Sigmoid colon (tissue), 6 donors: ENCODE measurements at regions not wholly inside any gene's neighbourhood (a gene's known extent, or its start where the extent isn't known, plus 50 kb on each side); places are given as distances from the start of the nearest gene placed in this dataset.

ENCODE experiments used
- DNase-seq: peaks from one replicate; pipeline ENCODE4 v3.0.0-alpha.2; 2019
- H3K27ac ChIP-seq, 4 donors: fragments of 200-600 bp; sonication (generic); one replicate each; pipeline ENCODE4 v1.5.1; 2016 to 2019; ENCODE audit warnings: mild to moderate bottlenecking in 1 of 4
- H3K27me3 ChIP-seq, 3 donors: fragments of 200-600 bp; sonication (generic); one replicate each; pipeline ENCODE4 v1.5.1; 2019; ENCODE audit warnings: mild to moderate bottlenecking in 1 of 3
- H3K36me3 ChIP-seq, 4 donors: fragments of 200-600 bp; sonication (generic); one replicate each; pipeline ENCODE4 v1.5.1; 2016 to 2019
- H3K4me1 ChIP-seq, 4 donors: fragments of 200-600 bp; sonication (generic); one replicate each; pipeline ENCODE4 v1.5.1; 2017 to 2019
- H3K4me3 ChIP-seq, 4 donors: fragments of 200-600 bp; sonication (generic); one replicate each; pipeline ENCODE4 v1.5.1; 2017 to 2019; ENCODE audit warnings: mild to moderate bottlenecking in 2 of 4, moderate library complexity in 1 of 4
- H3K9me3 ChIP-seq, 4 donors: fragments of 200-600 bp in 3 of 4; sonication (generic) in 3 of 4; one replicate each; pipeline versions ENCODE4 v1.5.1 to v1.6.1; 2013 to 2019
- EP300 ChIP-seq, 4 donors: sonication (generic); formaldehyde crosslinking; IDR thresholded peaks; one replicate each; pipeline ENCODE4 v1.6.1; 2017; ENCODE audit warnings: antibody characterized with exemption in 4 of 4
- POLR2A ChIP-seq, 2 donors: fragments of 450-650 bp; IDR thresholded peaks; one replicate each; pipeline ENCODE4 v1.6.1; 2016; ENCODE audit warnings: antibody characterized with exemption in 2 of 2, mild to moderate bottlenecking in 2 of 2, moderate library complexity in 2 of 2
- POLR2AphosphoS5 ChIP-seq, 4 donors: sonication (generic); formaldehyde crosslinking; IDR thresholded peaks; one replicate each; pipeline ENCODE4 v1.6.1; 2017; ENCODE audit warnings: antibody characterized with exemption in 4 of 4
- WGBS, 2 donors: extraction: QIAGEN DNeasy Blood & Tissue Kit; methylation state at CpG; one replicate each; pipeline ENCODE4 v1.1.7; 2013; 5-methylcytosine and 5-hydroxymethylcytosine counted together
- intact Hi-C: fragments of 100-400 bp; cut with DNase I; formaldehyde crosslinking; loops from one replicate; pipeline ENCODE4 v1.15.1; 2023
- TF ChIP-seq, protein P1 (sequence below), 4 experiments: fragments of 450-650 bp in 3 of 4; fragments of 200-600 bp in 1 of 4; IDR thresholded peaks; one replicate each; pipeline ENCODE4 v1.5.1; 2016 to 2019; ENCODE audit warnings: antibody characterized with exemption in 4 of 4, mild to moderate bottlenecking in 3 of 4, moderate library complexity in 2 of 4
- donor health status: healthy with polysubstance abuse.
- donor health status: healthy.

DNA sequence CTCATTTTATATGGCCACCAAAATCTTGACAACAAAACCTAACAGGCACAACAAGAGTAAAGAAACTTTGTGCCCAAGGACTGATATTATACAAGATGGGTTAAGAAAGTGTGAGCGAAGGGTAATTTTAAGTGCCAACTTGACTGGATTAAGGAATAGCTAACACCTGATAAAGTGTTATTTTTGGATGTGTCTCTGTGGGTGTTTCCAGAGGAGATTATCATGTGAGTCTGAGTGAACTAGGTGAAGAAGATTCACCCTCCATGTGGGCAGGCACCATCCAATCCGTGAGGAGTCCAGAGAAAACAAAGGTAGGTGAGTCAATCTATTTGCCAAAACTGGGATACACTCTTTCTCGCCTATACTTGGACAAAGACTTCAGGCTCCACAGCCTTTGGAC is 461.6 kb downstream of the ETS1 start:
- Histone ChIP-seq H3K27me3 (no peaks in the 10 kb centered on the region), H3K27ac (no peak overlapping the region), H3K4me1 (no peaks in the 10 kb centered on the region), H3K9me3 (no peaks in the 10 kb centered on the region), H3K36me3 (no peaks in the 10 kb centered on the region), H3K4me3 (no peak overlapping the region)
- 82 to 92% methylated on average over 3 of the region's 3 CpGs for WGBS, 2 donors
- TF ChIP-seq POLR2AphosphoS5 (IDR thresholded peaks at IDR 0.05) (no peak), POLR2A (IDR thresholded peaks at IDR 0.05) (no peak), EP300 (IDR thresholded peaks at IDR 0.05) (no peak)
- TF ChIP-seq, protein P1, sequence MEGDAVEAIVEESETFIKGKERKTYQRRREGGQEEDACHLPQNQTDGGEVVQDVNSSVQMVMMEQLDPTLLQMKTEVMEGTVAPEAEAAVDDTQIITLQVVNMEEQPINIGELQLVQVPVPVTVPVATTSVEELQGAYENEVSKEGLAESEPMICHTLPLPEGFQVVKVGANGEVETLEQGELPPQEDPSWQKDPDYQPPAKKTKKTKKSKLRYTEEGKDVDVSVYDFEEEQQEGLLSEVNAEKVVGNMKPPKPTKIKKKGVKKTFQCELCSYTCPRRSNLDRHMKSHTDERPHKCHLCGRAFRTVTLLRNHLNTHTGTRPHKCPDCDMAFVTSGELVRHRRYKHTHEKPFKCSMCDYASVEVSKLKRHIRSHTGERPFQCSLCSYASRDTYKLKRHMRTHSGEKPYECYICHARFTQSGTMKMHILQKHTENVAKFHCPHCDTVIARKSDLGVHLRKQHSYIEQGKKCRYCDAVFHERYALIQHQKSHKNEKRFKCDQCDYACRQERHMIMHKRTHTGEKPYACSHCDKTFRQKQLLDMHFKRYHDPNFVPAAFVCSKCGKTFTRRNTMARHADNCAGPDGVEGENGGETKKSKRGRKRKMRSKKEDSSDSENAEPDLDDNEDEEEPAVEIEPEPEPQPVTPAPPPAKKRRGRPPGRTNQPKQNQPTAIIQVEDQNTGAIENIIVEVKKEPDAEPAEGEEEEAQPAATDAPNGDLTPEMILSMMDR (IDR thresholded peaks at IDR 0.05): no peak
- intact Hi-C loops: no loop called here
- no peak for DNase-seq

DNA sequence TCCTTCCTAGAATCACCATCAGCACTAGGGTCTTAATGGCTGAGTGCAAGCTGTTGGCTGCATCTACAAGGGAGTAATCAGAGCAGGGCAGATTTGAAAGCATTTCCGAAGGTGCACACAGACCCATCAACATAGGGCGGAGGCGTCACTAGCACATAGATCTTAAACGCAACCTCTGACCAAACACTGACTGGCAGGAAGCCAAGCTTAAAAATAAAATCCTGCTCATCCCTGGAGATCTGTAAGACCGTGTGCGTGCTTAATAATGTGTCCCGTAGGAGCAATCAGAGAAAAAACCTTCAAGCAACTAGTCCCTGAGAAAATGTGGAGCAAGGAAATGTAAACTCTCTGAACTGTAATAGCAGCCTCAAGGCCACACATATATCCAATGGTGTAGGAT is 470.5 kb downstream of the ETS1 start:
- H3K27ac ChIP-seq: no peak overlapping the region
- no peaks in the 10 kb centered on the region for H3K36me3 ChIP-seq
- H3K4me3 ChIP-seq: no peak overlapping the region
- no peak for DNase-seq
- H3K9me3 ChIP-seq: no peaks in the 10 kb centered on the region
- intact Hi-C loops: no loop called here
- H3K27me3 ChIP-seq: no peaks in the 10 kb centered on the region
- no peak for TF ChIP-seq POLR2A (IDR thresholded peaks at IDR 0.05)
- TF ChIP-seq, protein P1 (IDR thresholded peaks at IDR 0.05): no peak
- H3K4me1 ChIP-seq: peaks cover 0 to 12% (median 0%) of the 10 kb centered on the region in 4 donors
- 14 to 52% methylated on average over 7 of the region's 7 CpGs for whole genome bisulfite sequencing, 2 donors

DNA sequence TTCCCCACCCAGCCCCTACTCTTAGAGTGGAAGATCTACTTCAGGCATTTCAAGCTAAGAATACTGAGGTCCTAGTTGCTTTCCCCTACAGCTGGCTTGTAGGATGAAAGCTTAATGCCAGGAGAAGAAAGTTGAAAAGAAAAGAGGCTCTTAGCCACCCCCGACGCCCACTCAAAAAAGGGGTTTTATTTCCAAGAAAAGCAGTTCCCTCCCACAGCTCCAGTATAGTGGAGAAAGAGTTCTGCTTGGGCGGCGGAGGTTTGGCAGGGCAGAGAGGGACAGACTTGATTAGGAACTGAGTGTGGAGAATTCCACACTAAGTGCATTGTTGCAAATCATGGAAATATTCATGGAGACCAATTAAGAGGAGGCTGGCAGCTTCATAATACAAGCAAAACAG is 470.9 kb downstream of the ETS1 start:
- H3K27ac ChIP-seq: no peak overlapping the region
- no peak overlapping the region for H3K4me3 ChIP-seq
- no peaks in the 10 kb centered on the region for H3K36me3 ChIP-seq
- 70 to 83% methylated on average over 4 of the region's 4 CpGs for WGBS, 2 donors
- TF ChIP-seq, protein P1 (IDR thresholded peaks at IDR 0.05): no peak
- TF ChIP-seq EP300 (IDR thresholded peaks at IDR 0.05): no peak
- no peak for TF ChIP-seq POLR2A (IDR thresholded peaks at IDR 0.05)
- TF ChIP-seq POLR2AphosphoS5 (IDR thresholded peaks at IDR 0.05): no peak
- H3K27me3 ChIP-seq: no peaks in the 10 kb centered on the region
- H3K4me1 ChIP-seq: peaks cover 0 to 12% (median 0%) of the 10 kb centered on the region in 4 donors
- H3K9me3 ChIP-seq: no peaks in the 10 kb centered on the region
- DNase-seq: no peak
- intact Hi-C loops: no loop called here

DNA sequence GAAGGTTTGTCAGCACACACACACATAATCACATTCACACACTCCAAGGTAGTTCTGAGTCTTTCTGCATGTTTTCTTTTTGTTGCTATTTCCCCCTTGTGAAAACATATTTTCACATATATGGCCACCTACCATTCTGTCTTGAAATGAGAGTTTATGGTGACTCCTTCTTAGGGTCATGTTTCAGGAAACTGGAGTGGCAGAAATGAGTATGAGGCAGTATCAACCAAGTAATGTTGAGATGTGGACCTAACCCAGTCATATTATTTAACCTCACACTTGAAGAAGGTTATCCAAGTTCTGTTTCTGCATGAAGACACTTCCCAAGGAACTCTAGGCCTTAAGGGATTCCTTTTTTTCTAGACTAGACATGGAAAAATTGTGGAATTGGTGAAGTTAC is 481.4 kb downstream of the ETS1 start:
- no peak for DNase-seq
- Histone ChIP-seq H3K36me3 (no peaks in the 10 kb centered on the region), H3K4me1 (no peaks in the 10 kb centered on the region), H3K27me3 (no peaks in the 10 kb centered on the region), H3K27ac (no peak overlapping the region), H3K9me3 (no peaks in the 10 kb centered on the region), H3K4me3 (no peak overlapping the region)
- TF ChIP-seq POLR2A (IDR thresholded peaks at IDR 0.05): no peak
- TF ChIP-seq, protein P1 (IDR thresholded peaks at IDR 0.05): no peak
- no peak for TF ChIP-seq EP300 (IDR thresholded peaks at IDR 0.05)
- no peak for TF ChIP-seq POLR2AphosphoS5 (IDR thresholded peaks at IDR 0.05)
- intact Hi-C loops: no loop called here

DNA sequence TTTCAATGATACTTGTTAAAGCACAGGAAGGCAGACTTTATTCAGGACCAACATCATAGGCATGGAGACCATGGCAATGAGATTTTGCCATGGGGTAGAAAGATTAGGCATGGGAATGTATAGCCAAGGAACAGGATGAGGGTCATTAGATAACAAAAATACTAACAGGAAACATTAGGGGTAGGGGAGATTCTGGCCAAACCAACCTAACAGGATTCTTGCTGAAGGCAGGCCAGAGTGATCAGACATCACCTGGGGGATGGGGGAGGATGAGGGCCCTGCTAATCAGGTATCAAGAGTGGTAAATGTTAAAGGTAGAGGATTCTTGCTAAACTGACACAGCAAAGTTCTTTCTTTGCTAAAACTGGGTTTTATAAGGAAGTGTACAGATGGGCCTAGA is 481.8 kb downstream of the ETS1 start:
- intact Hi-C loops: no loop called here
- Histone ChIP-seq H3K36me3 (no peaks in the 10 kb centered on the region), H3K27ac (no peak overlapping the region), H3K27me3 (no peaks in the 10 kb centered on the region), H3K9me3 (no peaks in the 10 kb centered on the region), H3K4me3 (no peak overlapping the region), H3K4me1 (no peaks in the 10 kb centered on the region)
- DNase-seq: no peak
- TF ChIP-seq EP300 (IDR thresholded peaks at IDR 0.05) (no peak), POLR2AphosphoS5 (IDR thresholded peaks at IDR 0.05) (no peak), POLR2A (IDR thresholded peaks at IDR 0.05) (no peak)
- TF ChIP-seq, protein P1 (IDR thresholded peaks at IDR 0.05): no peak
